GM23338 (cell line): ENCODE measurements at regions not wholly inside any gene's neighbourhood (a gene's known extent, or its start where the extent isn't known, plus 50 kb on each side); places are given as distances from the start of the nearest gene placed in this dataset.

ENCODE experiments used
- ATAC-seq: fragments of 200-7000 bp; cut with Tn5 transposase; 3 replicates; pipeline ENCODE4 v1.9.1; 2020
- DNase-seq: peaks from one replicate; pipeline ENCODE4 v3.0.0-alpha.2; 2015; ENCODE audit warnings: low spot score
- H2AFZ ChIP-seq: fragments of 200-600 bp; sonication (generic); 2 replicates; pipeline ENCODE4 v1.8.0; 2016; ENCODE audit warnings: antibody characterized with exemption, mild to moderate bottlenecking, moderate library complexity
- H3F3A ChIP-seq: fragments of 200-600 bp; sonication (generic); replicated peaks from 2 replicates; pipeline ENCODE4 v1.8.0; 2017; ENCODE audit warnings: antibody characterized with exemption, mixed run types, low read depth
- H3K27ac ChIP-seq: fragments of 200-600 bp; sonication (generic); 2 replicates; pipeline ENCODE4 v1.6.1; 2016; ENCODE audit warnings: low read depth
- H3K27me3 ChIP-seq: fragments of 200-600 bp; sonication (generic); 2 replicates; pipeline ENCODE4 v1.8.0; 2016; ENCODE audit warnings: mild to moderate bottlenecking, mixed run types, moderate library complexity; ENCODE audit not compliant: insufficient read depth
- H3K36me3 ChIP-seq: fragments of 200-600 bp; sonication (generic); 2 replicates; pipeline ENCODE4 v1.8.0; 2016; ENCODE audit warnings: mild to moderate bottlenecking; ENCODE audit not compliant: insufficient read depth
- H3K4me1 ChIP-seq: fragments of 200-600 bp; sonication (generic); 2 replicates; pipeline ENCODE4 v1.8.0; 2016; ENCODE audit warnings: mild to moderate bottlenecking, moderate library complexity; ENCODE audit not compliant: insufficient read depth
- H3K4me2 ChIP-seq: fragments of 200-600 bp; sonication (generic); 2 replicates; pipeline ENCODE4 v1.7.1; 2017; ENCODE audit warnings: mixed run types
- H3K4me3 ChIP-seq: fragments of 200-600 bp; sonication (generic); 2 replicates; pipeline ENCODE4 v1.6.1; 2016; ENCODE audit warnings: mixed run types
- H3K79me2 ChIP-seq: fragments of 200-600 bp; sonication (generic); replicated peaks from 2 replicates; pipeline ENCODE4 v1.8.0; 2017; ENCODE audit warnings: mild to moderate bottlenecking; ENCODE audit not compliant: insufficient read depth
- H3K9me2 ChIP-seq: fragments of 200-600 bp; sonication (generic); 2 replicates; pipeline ENCODE4 v1.8.0; 2017; ENCODE audit not compliant: insufficient read depth
- H4K20me1 ChIP-seq: fragments of 200-600 bp; sonication (generic); replicated peaks from 2 replicates; pipeline ENCODE4 v1.8.0; 2017; ENCODE audit warnings: mild to moderate bottlenecking; ENCODE audit not compliant: insufficient read depth
- H3K27ac Mint-ChIP-seq: 2 replicates; pipeline ENCODE4 v1.8.0; 2020; ENCODE audit warnings: inconsistent platforms, mild to moderate bottlenecking, moderate library complexity, mixed read lengths
- H3K27me3 Mint-ChIP-seq: 3 replicates; pipeline ENCODE4 v1.8.0; 2022; ENCODE audit warnings: low read depth, mild to moderate bottlenecking, moderate library complexity, mixed read lengths, inconsistent platforms; ENCODE audit not compliant: insufficient read depth, poor library complexity
- H3K36me3 Mint-ChIP-seq: 3 replicates; pipeline ENCODE4 v1.8.0; 2021; ENCODE audit warnings: low read depth, mild to moderate bottlenecking, inconsistent platforms, moderate library complexity, mixed read lengths
- H3K4me1 Mint-ChIP-seq: 3 replicates; pipeline ENCODE4 v1.8.0; 2020; ENCODE audit warnings: mild to moderate bottlenecking, inconsistent platforms, mixed read lengths
- H3K4me3 Mint-ChIP-seq: 3 replicates; pipeline ENCODE4 v1.8.0; 2021; ENCODE audit warnings: moderate library complexity, mild to moderate bottlenecking, inconsistent platforms, mixed read lengths
- H3K9me3 Mint-ChIP-seq: 3 replicates; pipeline ENCODE4 v1.8.0; 2020; ENCODE audit warnings: moderate library complexity, mild to moderate bottlenecking, inconsistent platforms, mixed read lengths
- CREB1 ChIP-seq: fragments of 250-450 bp; sonication (Bioruptor Pico); IDR thresholded peaks from 2 replicates; pipeline ENCODE4 v1.5.0; 2020; ENCODE audit warnings: low read depth, mild to moderate bottlenecking, moderate library complexity
- ETS1 ChIP-seq: IDR thresholded peaks from 2 replicates; pipeline ENCODE4 v1.6.1; 2016; ENCODE audit warnings: antibody characterized with exemption
- EZH2phosphoT487 ChIP-seq: fragments of 200-600 bp; sonication (generic); IDR thresholded peaks from one replicate; pipeline ENCODE4 v1.8.1; 2018; ENCODE audit warnings: antibody characterized with exemption; ENCODE audit not compliant: unreplicated experiment
- JUNB ChIP-seq: IDR thresholded peaks from one replicate; pipeline ENCODE4 v1.6.1; 2016; ENCODE audit warnings: antibody characterized with exemption; ENCODE audit not compliant: unreplicated experiment
- NANOG ChIP-seq: IDR thresholded peaks from 2 replicates; pipeline ENCODE4 v1.6.1; 2016; ENCODE audit warnings: antibody characterized with exemption, borderline replicate concordance
- POLR2AphosphoS5 ChIP-seq: IDR thresholded peaks from 2 replicates; pipeline ENCODE4 v1.6.1; 2016; ENCODE audit warnings: antibody characterized with exemption, low read depth
- REST ChIP-seq: IDR thresholded peaks from one replicate; pipeline ENCODE4 v1.6.1; 2018; ENCODE audit warnings: antibody characterized with exemption; ENCODE audit not compliant: unreplicated experiment
- ZNF331 ChIP-seq: fragments of 250-450 bp; sonication (Bioruptor Pico); IDR thresholded peaks from 2 replicates; pipeline ENCODE4 v1.5.0; 2020; ENCODE audit warnings: low read depth, mild to moderate bottlenecking, moderate library complexity
- ZNF462 ChIP-seq: fragments of 250-450 bp; sonication (Bioruptor Pico); IDR thresholded peaks from 2 replicates; pipeline ENCODE4 v1.5.0; 2020; ENCODE audit warnings: mild to moderate bottlenecking, moderate library complexity

DNA sequence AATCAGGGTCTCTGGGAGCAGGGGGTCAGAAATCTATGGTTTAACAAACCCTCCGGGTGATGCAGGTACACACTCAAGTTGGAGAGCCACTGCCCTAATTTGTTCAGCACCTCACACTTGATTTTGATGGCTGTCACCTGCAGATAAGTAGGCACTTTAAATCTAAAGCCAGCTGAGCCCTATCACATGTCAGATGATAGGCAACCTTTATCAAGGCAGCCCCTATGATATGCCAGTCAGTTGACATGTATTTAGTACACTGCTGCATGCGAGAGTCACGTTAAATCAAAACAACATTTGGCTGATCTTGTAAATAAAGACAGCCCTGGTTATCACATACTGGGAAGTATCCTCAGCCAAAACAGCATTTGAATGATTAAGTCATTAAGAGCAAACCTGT lies 104.4 kb upstream of the MCTP2 start:
- no peak for DNase-seq
- H4K20me1 ChIP-seq, result no peaks in the 10 kb centered on the region
- no peak overlapping the region for H3K27ac ChIP-seq
- TF ChIP-seq ETS1, result no peak
- Mint-ChIP-seq H3K27me3 (no peaks in the 10 kb centered on the region), H3K9me3 (no peaks in the 10 kb centered on the region), H3K4me3 (no peak overlapping the region), H3K4me1 (peaks cover 18% of the 10 kb centered on the region), H3K36me3 (no peaks in the 10 kb centered on the region), H3K27ac (no peak overlapping the region)
- no peaks in the 10 kb centered on the region for H3F3A ChIP-seq
- no peaks in the 10 kb centered on the region for H3K27me3 ChIP-seq
- H3K36me3 ChIP-seq, result no peaks in the 10 kb centered on the region
- ATAC-seq, result no peak
- H2AFZ ChIP-seq, result no peak overlapping the region
- H3K9me2 ChIP-seq, result peaks cover 4% of the 10 kb centered on the region; the same call in 1 of the 2 replicates
- no peaks in the 10 kb centered on the region for H3K79me2 ChIP-seq
- H3K4me3 ChIP-seq, result no peak overlapping the region
- peaks cover 17% of the 10 kb centered on the region for H3K4me1 ChIP-seq
- no peak overlapping the region for H3K4me2 ChIP-seq

DNA sequence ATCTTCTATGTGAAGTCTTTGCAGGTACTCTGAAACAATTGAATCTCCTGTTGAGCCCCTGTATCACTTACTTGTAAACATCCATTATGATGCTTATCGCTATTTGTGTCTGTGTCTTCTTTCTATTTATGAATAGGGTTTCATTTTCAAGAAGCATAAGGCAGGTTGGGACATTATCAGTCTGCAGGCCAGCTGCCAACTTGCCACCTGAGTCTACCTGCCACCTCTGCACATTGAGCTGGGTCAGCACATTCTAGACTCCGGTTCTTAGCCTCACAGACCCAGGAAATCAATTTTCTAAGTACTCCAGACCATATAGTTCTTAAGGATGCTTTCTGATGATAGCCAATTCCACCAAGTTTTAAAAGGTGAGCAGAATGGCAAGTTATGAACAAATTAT lies 105.7 kb upstream of the MCTP2 start:
- H3K36me3 ChIP-seq, result no peaks in the 10 kb centered on the region
- Mint-ChIP-seq H3K4me1 (peaks cover 18% of the 10 kb centered on the region), H3K27ac (no peak overlapping the region), H3K9me3 (no peaks in the 10 kb centered on the region), H3K4me3 (no peak overlapping the region), H3K27me3 (no peaks in the 10 kb centered on the region), H3K36me3 (no peaks in the 10 kb centered on the region)
- no peak overlapping the region for H3K4me3 ChIP-seq
- no peak overlapping the region for H3K27ac ChIP-seq
- no peaks in the 10 kb centered on the region for H4K20me1 ChIP-seq
- no peaks in the 10 kb centered on the region for H3F3A ChIP-seq
- peaks cover 4% of the 10 kb centered on the region; the same call in 1 of the 2 replicates for H3K9me2 ChIP-seq
- 0 out of 2 replicates have a peak overlapping the region, but pooled peaks have one; percentile 63 for H2AFZ ChIP-seq
- H3K4me1 ChIP-seq, result peaks cover 17% of the 10 kb centered on the region
- H3K27me3 ChIP-seq, result no peaks in the 10 kb centered on the region
- DNase-seq, result no peak
- no peak overlapping the region for H3K4me2 ChIP-seq
- ATAC-seq, result no peak
- H3K79me2 ChIP-seq, result no peaks in the 10 kb centered on the region
- no peak for TF ChIP-seq EZH2phosphoT487
- no peak for TF ChIP-seq ZNF331 (CRISPR knock-in tag)
- no peak for TF ChIP-seq ETS1
- TF ChIP-seq NANOG, result no peak
- TF ChIP-seq POLR2AphosphoS5, result no peak
- no peak for TF ChIP-seq REST
- no peak for TF ChIP-seq CREB1 (CRISPR knock-in tag)
- TF ChIP-seq JUNB, result no peak
- no peak for TF ChIP-seq ZNF462 (CRISPR knock-in tag)
